NCI-H2196 (cell line): ENCODE measurements at regions not wholly inside any gene's neighbourhood (a gene's known extent, or its start where the extent isn't known, plus 50 kb on each side); places are given as distances from the start of the nearest gene placed in this dataset.

Experiments
- DNase-seq: peaks from one replicate; lab custom pipeline; 2025; ENCODE audit not compliant: unreplicated experiment; lab: John Stamatoyannopoulos, UW

GRCh38 chr21:38986806-38987632 lies 181.3 kb downstream of the ETS2 start:
- no peak for DNase-seq

GRCh38 chr21:38986406-38986805 lies 180.7 kb downstream of the ETS2 start:
- no peak for DNase-seq

GRCh38 chr21:38985568-38986378 lies 180.0 kb downstream of the ETS2 start:
- peak; percentile 13 for DNase-seq

- no peak for DNase-seq
Observed at GRCh38 chr21:38984982-38985567, 179.3 kb downstream of the ETS2 start.

- no peak for DNase-seq
Observed at GRCh38 chr21:38984568-38984967, 178.8 kb downstream of the ETS2 start.

- no peak for DNase-seq
Observed at GRCh38 chr21:38983560-38983959, 177.8 kb downstream of the ETS2 start.

- DNase-seq: no peak
Observed at GRCh38 chr21:38982804-38983203, 177.1 kb downstream of the ETS2 start.

- no peak for DNase-seq
Observed at GRCh38 chr21:38982096-38982495, 176.4 kb downstream of the ETS2 start.

- DNase-seq: no peak
Observed at GRCh38 chr21:38980416-38981313, 174.9 kb downstream of the ETS2 start.

- peak; percentile 25 for DNase-seq
Observed at GRCh38 chr21:38979271-38980121, 173.8 kb downstream of the ETS2 start.

- DNase-seq: no peak
Observed at GRCh38 chr21:38976900-38977299, 171.2 kb downstream of the ETS2 start.

GRCh38 chr21:38973552-38973951 lies 167.8 kb downstream of the ETS2 start:
- DNase-seq: no peak

GRCh38 chr21:38972078-38972477 lies 166.3 kb downstream of the ETS2 start:
- no peak for DNase-seq

GRCh38 chr21:38970765-38971164 lies 165.0 kb downstream of the ETS2 start:
- no peak for DNase-seq

- DNase-seq: no peak
Observed at GRCh38 chr21:38968887-38969543, 163.3 kb downstream of the ETS2 start.

- peak; percentile 73 for DNase-seq
Observed at GRCh38 chr21:38965910-38966504, 160.3 kb downstream of the ETS2 start.

GRCh38 chr21:38965241-38965640 lies 159.5 kb downstream of the ETS2 start:
- no peak for DNase-seq

GRCh38 chr21:38963006-38963405 lies 157.3 kb downstream of the ETS2 start:
- DNase-seq: no peak

- DNase-seq: no peak
Observed at GRCh38 chr21:38960251-38960650, 154.5 kb downstream of the ETS2 start.
